Tibial nerve (tissue), 4 donors: ENCODE measurements at regions not wholly inside any gene's neighbourhood (a gene's known extent, or its start where the extent isn't known, plus 50 kb on each side); places are given as distances from the start of the nearest gene placed in this dataset.

Source experiments
- DNase-seq, 2 donors: peaks; one replicate each; pipeline ENCODE4 v3.0.0-alpha.2; 2019; ENCODE audit warnings: low spot score in 2 of 2
- H3K27ac ChIP-seq, 4 donors: fragments of 200-600 bp; sonication (generic) in 3 of 4; one replicate each; pipeline ENCODE4 v1.5.1; 2017 to 2019; ENCODE audit warnings: mild to moderate bottlenecking in 1 of 4
- H3K27me3 ChIP-seq, 2 donors: fragments of 200-600 bp; sonication (generic) in 1 of 2; one replicate each; pipeline versions ENCODE4 v1.5.1 to v1.6.0; 2017 to 2019
- H3K36me3 ChIP-seq, 3 donors: fragments of 200-600 bp; sonication (generic); one replicate each; pipeline ENCODE4 v1.5.1; 2018 to 2019
- H3K4me1 ChIP-seq, 4 donors: fragments of 200-600 bp; sonication (generic) in 3 of 4; one replicate each; pipeline ENCODE4 v1.5.1; 2017 to 2019
- H3K4me3 ChIP-seq, 4 donors: fragments of 200-600 bp; sonication (generic) in 3 of 4; one replicate each; pipeline ENCODE4 v1.5.1; 2017 to 2019; ENCODE audit warnings: mild to moderate bottlenecking in 1 of 4, moderate library complexity in 1 of 4
- H3K9me3 ChIP-seq, 4 donors: fragments of 200-600 bp; sonication (generic) in 3 of 4; one replicate each; pipeline ENCODE4 v1.5.1; 2017 to 2019
- EP300 ChIP-seq, 2 donors: sonication (generic); formaldehyde crosslinking; IDR thresholded peaks; one replicate each; pipeline ENCODE4 v1.6.1; 2017; ENCODE audit warnings: antibody characterized with exemption in 2 of 2, mild to moderate bottlenecking in 1 of 2
- POLR2A ChIP-seq, 2 donors: fragments of 450-650 bp; IDR thresholded peaks; one replicate each; pipeline ENCODE4 v1.6.1; 2017; ENCODE audit warnings: antibody characterized with exemption in 2 of 2, mild to moderate bottlenecking in 2 of 2, moderate library complexity in 2 of 2
- WGBS, 2 donors: methylation state at CpG; one replicate each; pipeline ENCODE4 v1.1.5; 2018; 5-methylcytosine and 5-hydroxymethylcytosine counted together
- TF ChIP-seq, protein P1 (sequence below), 5 experiments: fragments of 200-600 bp in 3 of 5; fragments of 450-650 bp in 2 of 5; sonication (generic) in 3 of 5; IDR thresholded peaks; one replicate each; pipeline ENCODE4 v1.5.1; 2016 to 2019; ENCODE audit warnings: antibody characterized with exemption in 5 of 5, mild to moderate bottlenecking in 3 of 5, moderate library complexity in 2 of 5

DNA sequence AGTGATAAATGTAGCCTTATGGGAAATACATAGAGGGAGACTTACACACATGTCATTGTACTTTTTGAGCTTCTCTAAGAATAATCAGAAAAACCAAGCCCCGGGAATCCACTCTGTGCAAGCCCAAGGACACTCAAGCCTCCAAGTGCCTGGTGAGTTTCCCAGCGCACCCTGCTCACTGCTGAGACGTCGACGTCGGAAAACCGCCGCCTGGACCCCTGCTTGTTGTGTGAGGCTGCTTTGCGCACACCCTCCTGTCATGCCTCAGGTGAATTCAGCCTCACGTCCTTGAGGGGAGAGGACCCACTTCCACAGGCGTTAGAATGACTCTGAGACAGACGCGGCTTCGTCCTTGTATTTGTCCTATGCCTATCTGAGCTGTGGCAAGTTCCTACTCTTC, 368.4 kb upstream of the AKR1E2 start:
- H3K4me3 ChIP-seq = no peak overlapping the region
- no peaks in the 10 kb centered on the region for H3K9me3 ChIP-seq
- no peaks in the 10 kb centered on the region for H3K4me1 ChIP-seq
- H3K27me3 ChIP-seq = no peaks in the 10 kb centered on the region
- 95 to 96% methylated on average over 14 of the region's 14 CpGs for WGBS, 2 donors
- no peak overlapping the region for H3K27ac ChIP-seq
- TF ChIP-seq POLR2A (IDR thresholded peaks at IDR 0.05) = no peak
- TF ChIP-seq, protein P1, sequence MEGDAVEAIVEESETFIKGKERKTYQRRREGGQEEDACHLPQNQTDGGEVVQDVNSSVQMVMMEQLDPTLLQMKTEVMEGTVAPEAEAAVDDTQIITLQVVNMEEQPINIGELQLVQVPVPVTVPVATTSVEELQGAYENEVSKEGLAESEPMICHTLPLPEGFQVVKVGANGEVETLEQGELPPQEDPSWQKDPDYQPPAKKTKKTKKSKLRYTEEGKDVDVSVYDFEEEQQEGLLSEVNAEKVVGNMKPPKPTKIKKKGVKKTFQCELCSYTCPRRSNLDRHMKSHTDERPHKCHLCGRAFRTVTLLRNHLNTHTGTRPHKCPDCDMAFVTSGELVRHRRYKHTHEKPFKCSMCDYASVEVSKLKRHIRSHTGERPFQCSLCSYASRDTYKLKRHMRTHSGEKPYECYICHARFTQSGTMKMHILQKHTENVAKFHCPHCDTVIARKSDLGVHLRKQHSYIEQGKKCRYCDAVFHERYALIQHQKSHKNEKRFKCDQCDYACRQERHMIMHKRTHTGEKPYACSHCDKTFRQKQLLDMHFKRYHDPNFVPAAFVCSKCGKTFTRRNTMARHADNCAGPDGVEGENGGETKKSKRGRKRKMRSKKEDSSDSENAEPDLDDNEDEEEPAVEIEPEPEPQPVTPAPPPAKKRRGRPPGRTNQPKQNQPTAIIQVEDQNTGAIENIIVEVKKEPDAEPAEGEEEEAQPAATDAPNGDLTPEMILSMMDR (IDR thresholded peaks at IDR 0.05) = no peak
- no peak for TF ChIP-seq EP300 (IDR thresholded peaks at IDR 0.05)
- no peak for DNase-seq
- no peaks in the 10 kb centered on the region for H3K36me3 ChIP-seq

DNA sequence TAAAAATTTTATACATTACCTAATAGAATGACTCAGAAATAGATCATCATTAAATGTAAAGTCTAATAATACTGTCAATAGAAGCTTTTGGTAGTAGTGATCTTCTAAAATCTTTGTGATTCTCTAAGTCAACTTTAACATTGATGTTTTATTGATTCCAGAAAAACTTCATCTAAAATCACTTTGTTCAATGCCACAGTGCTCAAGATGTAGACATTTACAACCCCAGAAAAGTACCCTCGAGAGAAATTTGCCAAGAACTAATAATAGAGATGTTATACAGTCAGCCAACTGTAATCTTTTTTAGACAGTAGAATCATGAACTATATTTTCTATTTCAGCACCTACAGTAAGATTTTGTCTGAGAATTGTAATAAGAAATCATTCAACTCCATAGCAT, 369.2 kb upstream of the AKR1E2 start:
- Histone ChIP-seq H3K4me3 (no peak overlapping the region), H3K4me1 (no peaks in the 10 kb centered on the region), H3K36me3 (no peaks in the 10 kb centered on the region), H3K27ac (no peak overlapping the region), H3K9me3 (no peaks in the 10 kb centered on the region), H3K27me3 (no peaks in the 10 kb centered on the region)
- TF ChIP-seq, protein P1 (IDR thresholded peaks at IDR 0.05) = no peak
- no peak for TF ChIP-seq EP300 (IDR thresholded peaks at IDR 0.05)
- no peak for TF ChIP-seq POLR2A (IDR thresholded peaks at IDR 0.05)
- no peak for DNase-seq
- 35 to 48% methylated on average over 1 of the region's 1 CpG for WGBS, 2 donors

DNA sequence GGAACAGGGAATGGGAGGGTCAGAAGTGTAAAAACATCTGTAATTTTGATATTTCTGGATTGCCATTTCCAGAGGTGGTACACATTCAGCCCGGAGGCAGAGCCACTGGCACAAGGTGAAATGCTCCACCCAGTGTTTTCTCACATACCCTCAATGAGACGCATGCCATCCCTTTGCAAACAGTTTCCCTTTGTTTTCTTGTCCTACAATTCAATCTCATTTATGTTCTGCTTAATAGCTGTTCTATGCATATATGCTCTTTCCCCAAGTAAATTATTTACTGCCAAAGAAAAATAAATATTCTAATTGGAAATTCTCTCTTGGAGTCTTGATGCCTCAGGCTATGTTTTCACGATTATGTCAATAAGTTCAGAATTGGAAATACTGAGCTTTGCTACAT, 369.7 kb upstream of the AKR1E2 start:
- WGBS, 2 donors = 50 to 62% methylated on average over 3 of the region's 3 CpGs

DNA sequence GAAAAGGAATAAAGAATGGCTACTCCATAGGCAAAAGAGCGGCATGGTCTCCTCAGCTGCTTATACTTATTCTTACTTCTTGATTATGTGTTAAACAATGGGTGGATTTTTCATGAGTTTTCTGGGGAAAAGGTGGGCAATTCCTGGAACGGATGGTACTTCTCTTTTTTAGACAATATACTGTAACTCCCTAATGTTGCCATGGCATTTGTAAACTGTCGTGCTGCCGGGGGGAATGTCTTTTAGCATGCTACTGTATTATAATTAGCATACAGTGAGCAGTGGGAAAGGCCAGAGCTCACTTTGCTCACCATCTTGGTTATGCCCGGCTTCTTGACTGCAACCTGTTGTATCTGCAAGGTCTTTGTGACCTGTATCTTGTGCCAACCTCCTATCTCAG, 372.1 kb upstream of the AKR1E2 start:
- no peak overlapping the region for H3K4me3 ChIP-seq
- no peaks in the 10 kb centered on the region for H3K27me3 ChIP-seq
- 68 to 91% methylated on average over 5 of the region's 5 CpGs for WGBS, 2 donors
- TF ChIP-seq, protein P1 (IDR thresholded peaks at IDR 0.05) = no peak
- TF ChIP-seq POLR2A (IDR thresholded peaks at IDR 0.05) (no peak), EP300 (IDR thresholded peaks at IDR 0.05) (no peak)
- H3K36me3 ChIP-seq = no peaks in the 10 kb centered on the region
- no peak overlapping the region for H3K27ac ChIP-seq
- no peaks in the 10 kb centered on the region for H3K4me1 ChIP-seq
- DNase-seq = no peak
- no peaks in the 10 kb centered on the region for H3K9me3 ChIP-seq

More for the DNA sequence above, 369.7 kb upstream of the AKR1E2 start:
- Histone ChIP-seq H3K4me1 (no peaks in the 10 kb centered on the region), H3K27me3 (no peaks in the 10 kb centered on the region), H3K36me3 (no peaks in the 10 kb centered on the region), H3K27ac (no peak overlapping the region), H3K9me3 (no peaks in the 10 kb centered on the region), H3K4me3 (no peak overlapping the region)
- DNase-seq = no peak
- TF ChIP-seq EP300 (IDR thresholded peaks at IDR 0.05) = no peak
- TF ChIP-seq, protein P1 (IDR thresholded peaks at IDR 0.05) = no peak
- TF ChIP-seq POLR2A (IDR thresholded peaks at IDR 0.05) = no peak

DNA sequence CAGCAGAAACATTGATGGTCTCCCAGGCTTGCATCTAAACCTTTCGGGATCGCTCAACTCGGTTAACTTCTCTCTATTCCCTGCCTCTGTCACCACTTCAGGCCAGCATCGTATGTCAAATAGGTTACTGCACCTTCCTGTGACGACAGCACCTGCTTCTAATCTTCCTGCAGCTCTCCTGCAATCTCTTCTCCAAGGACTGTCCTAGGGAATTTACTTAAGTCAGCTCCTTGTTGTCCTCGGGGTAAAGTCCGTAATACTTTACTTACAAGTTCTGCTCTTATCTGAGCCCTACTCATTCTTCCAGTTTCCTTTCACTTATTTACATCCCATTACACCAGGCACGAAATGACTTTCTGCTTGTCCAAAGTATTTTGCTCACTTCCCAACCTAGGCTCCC, 372.7 kb upstream of the AKR1E2 start:
- Histone ChIP-seq H3K36me3 (no peaks in the 10 kb centered on the region), H3K4me1 (no peaks in the 10 kb centered on the region), H3K4me3 (no peak overlapping the region), H3K27ac (no peak overlapping the region), H3K9me3 (no peaks in the 10 kb centered on the region), H3K27me3 (no peaks in the 10 kb centered on the region)
- TF ChIP-seq EP300 (IDR thresholded peaks at IDR 0.05) = no peak
- TF ChIP-seq, protein P1 (IDR thresholded peaks at IDR 0.05) = no peak
- TF ChIP-seq POLR2A (IDR thresholded peaks at IDR 0.05) = no peak
- 86 to 91% methylated on average over 8 of the region's 8 CpGs for WGBS, 2 donors
- DNase-seq = no peak
